ENCODE measurements at regions not wholly inside any gene's neighbourhood (a gene's known extent, or its start where the extent isn't known, plus 50 kb on each side); places are given as distances from the start of the nearest gene placed in this dataset.

GRCh38 chr2:5549771-5550170 is 142.4 kb upstream of the SOX11 start (continued):
- no peak for TF ChIP-seq FOS (IDR thresholded peaks at IDR 0.05; ENCODE audit: borderline replicate concordance, extremely low read depth, insufficient read length)
- no peak for TF ChIP-seq TCF3 (IDR thresholded peaks at IDR 0.05; ENCODE audit: borderline replicate concordance, insufficient read depth, low read depth, low read length)
- no peak for TF ChIP-seq RB1 (IDR thresholded peaks at IDR 0.05; ENCODE audit: borderline replicate concordance)
- TF ChIP-seq ATF3 (IDR thresholded peaks at IDR 0.05; ENCODE audit: borderline replicate concordance, extremely low read depth, low read depth, low read length): no peak
- no peak for TF ChIP-seq E2F8 (IDR thresholded peaks at IDR 0.05; ENCODE audit: low read depth, partially characterized antibody)
- no peak for TF ChIP-seq SPI1 (IDR thresholded peaks at IDR 0.05; ENCODE audit: borderline replicate concordance, insufficient read depth, low read depth, low read length)
- no peak for TF ChIP-seq NR2C2 (IDR thresholded peaks at IDR 0.05; ENCODE audit: borderline replicate concordance, control insufficient read depth, insufficient read length, low read depth)
- TF ChIP-seq SREBF2 (IDR thresholded peaks at IDR 0.05; ENCODE audit: low read length): no peak
- no peak for TF ChIP-seq ETV6 (conservative IDR thresholded peaks at IDR 0.05 in 1 of 2, IDR thresholded peaks at IDR 0.05 in 1 of 2; ENCODE audit: borderline replicate concordance in 1 of 2, low read depth in 1 of 2)
- no peak for TF ChIP-seq JUNB (IDR thresholded peaks at IDR 0.05)
- TF ChIP-seq PBX3 (IDR thresholded peaks at IDR 0.05; ENCODE audit: insufficient replicate concordance, low read depth, low read length): no peak
- TF ChIP-seq TAF1 (IDR thresholded peaks at IDR 0.05; ENCODE audit: borderline replicate concordance, low read depth, low read length): no peak
- TF ChIP-seq IKZF2 (IDR thresholded peaks at IDR 0.05): no peak
- TF ChIP-seq RAD21 (IDR thresholded peaks at IDR 0.05; ENCODE audit: insufficient read depth, low read depth, low read length): no peak
- no peak for TF ChIP-seq ZZZ3 (IDR thresholded peaks at IDR 0.05; ENCODE audit: control insufficient read depth, insufficient read length, low read depth)
- TF ChIP-seq SMC3 (IDR thresholded peaks at IDR 0.05; ENCODE audit: borderline replicate concordance, low read length): no peak
- no peak for TF ChIP-seq RFX5 (IDR thresholded peaks at IDR 0.05; ENCODE audit: low read depth, low read length)

Measured in GM12878 (cell line).